ENCODE measurements at regions not wholly inside any gene's neighbourhood (a gene's known extent, or its start where the extent isn't known, plus 50 kb on each side); places are given as distances from the start of the nearest gene placed in this dataset.

- TF ChIP-seq MXD4 (CRISPR knock-in tag; IDR thresholded peaks at IDR 0.05; ENCODE audit: borderline replicate concordance) (no peak), CTCF (IDR thresholded peaks at IDR 0.05) (no peak), NR1H2 (CRISPR knock-in tag; IDR thresholded peaks at IDR 0.05) (no peak), MAX (CRISPR knock-in tag; IDR thresholded peaks at IDR 0.05) (no peak), IRF2 (CRISPR knock-in tag; IDR thresholded peaks at IDR 0.05; ENCODE audit: borderline replicate concordance, low read depth) (no peak), ETV6 (CRISPR knock-in tag; IDR thresholded peaks at IDR 0.05) (no peak), TCF7 (CRISPR knock-in tag; IDR thresholded peaks at IDR 0.05; ENCODE audit: low read depth) (no peak), IRF1 (CRISPR knock-in tag; IDR thresholded peaks at IDR 0.05) (no peak), HMGXB4 (CRISPR knock-in tag; IDR thresholded peaks at IDR 0.05) (no peak), ATF3 (CRISPR knock-in tag; conservative IDR thresholded peaks at IDR 0.05) (no peak)
Observed at GRCh38 chr3:139110072-139110830, 65.6 kb upstream of the PRR23C start.

Data from WTC11 (cell line).